Sigmoid colon (tissue), 6 donors: ENCODE measurements at regions not wholly inside any gene's neighbourhood (a gene's known extent, or its start where the extent isn't known, plus 50 kb on each side); places are given as distances from the start of the nearest gene placed in this dataset.

Experiments used
- DNase-seq: peaks from one replicate; pipeline ENCODE4 v3.0.0-alpha.2; 2019
- H3K27ac ChIP-seq, 4 donors: fragments of 200-600 bp; sonication (generic); one replicate each; pipeline ENCODE4 v1.5.1; 2016 to 2019; ENCODE audit warnings: mild to moderate bottlenecking in 1 of 4
- H3K27me3 ChIP-seq, 3 donors: fragments of 200-600 bp; sonication (generic); one replicate each; pipeline ENCODE4 v1.5.1; 2019; ENCODE audit warnings: mild to moderate bottlenecking in 1 of 3
- H3K36me3 ChIP-seq, 4 donors: fragments of 200-600 bp; sonication (generic); one replicate each; pipeline ENCODE4 v1.5.1; 2016 to 2019
- H3K4me1 ChIP-seq, 4 donors: fragments of 200-600 bp; sonication (generic); one replicate each; pipeline ENCODE4 v1.5.1; 2017 to 2019
- H3K4me3 ChIP-seq, 4 donors: fragments of 200-600 bp; sonication (generic); one replicate each; pipeline ENCODE4 v1.5.1; 2017 to 2019; ENCODE audit warnings: mild to moderate bottlenecking in 2 of 4, moderate library complexity in 1 of 4
- H3K9me3 ChIP-seq, 4 donors: fragments of 200-600 bp in 3 of 4; sonication (generic) in 3 of 4; one replicate each; pipeline versions ENCODE4 v1.5.1 to v1.6.1; 2013 to 2019
- EP300 ChIP-seq, 4 donors: sonication (generic); formaldehyde crosslinking; IDR thresholded peaks; one replicate each; pipeline ENCODE4 v1.6.1; 2017; ENCODE audit warnings: antibody characterized with exemption in 4 of 4
- POLR2A ChIP-seq, 2 donors: fragments of 450-650 bp; IDR thresholded peaks; one replicate each; pipeline ENCODE4 v1.6.1; 2016; ENCODE audit warnings: antibody characterized with exemption in 2 of 2, mild to moderate bottlenecking in 2 of 2, moderate library complexity in 2 of 2
- POLR2AphosphoS5 ChIP-seq, 4 donors: sonication (generic); formaldehyde crosslinking; IDR thresholded peaks; one replicate each; pipeline ENCODE4 v1.6.1; 2017; ENCODE audit warnings: antibody characterized with exemption in 4 of 4
- WGBS, 2 donors: extraction: QIAGEN DNeasy Blood & Tissue Kit; methylation state at CpG; one replicate each; pipeline ENCODE4 v1.1.7; 2013; 5-methylcytosine and 5-hydroxymethylcytosine counted together
- intact Hi-C: fragments of 100-400 bp; cut with DNase I; formaldehyde crosslinking; loops from one replicate; pipeline ENCODE4 v1.15.1; 2023
- TF ChIP-seq, protein P1 (sequence below), 4 experiments: fragments of 450-650 bp in 3 of 4; fragments of 200-600 bp in 1 of 4; IDR thresholded peaks; one replicate each; pipeline ENCODE4 v1.5.1; 2016 to 2019; ENCODE audit warnings: antibody characterized with exemption in 4 of 4, mild to moderate bottlenecking in 3 of 4, moderate library complexity in 2 of 4
- donor health status: healthy with polysubstance abuse.
- donor health status: healthy.

DNA sequence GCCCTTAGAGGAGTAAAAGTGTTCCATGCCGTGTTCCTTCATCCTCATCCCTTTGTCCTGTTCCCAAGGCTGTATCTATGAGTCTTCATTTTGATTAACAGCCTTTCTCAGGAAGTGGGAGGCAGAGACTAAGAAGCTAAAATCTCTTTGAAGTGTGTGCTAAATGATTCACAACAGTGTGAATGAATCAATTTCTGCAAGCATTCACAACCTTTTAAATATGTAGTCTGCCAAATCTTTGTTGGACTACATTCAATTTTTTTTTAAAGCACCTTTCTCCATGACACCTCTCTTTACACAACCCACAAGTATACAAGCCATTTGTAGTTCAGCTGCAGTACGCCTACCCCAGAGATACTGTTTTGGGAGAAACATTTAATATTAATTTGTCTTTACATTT is 408.6 kb upstream of the FANCL start:
- no peak for DNase-seq
- TF ChIP-seq POLR2AphosphoS5 (IDR thresholded peaks at IDR 0.05), result no peak
- TF ChIP-seq POLR2A (IDR thresholded peaks at IDR 0.05), result no peak
- TF ChIP-seq EP300 (IDR thresholded peaks at IDR 0.05), result no peak
- TF ChIP-seq, protein P1, sequence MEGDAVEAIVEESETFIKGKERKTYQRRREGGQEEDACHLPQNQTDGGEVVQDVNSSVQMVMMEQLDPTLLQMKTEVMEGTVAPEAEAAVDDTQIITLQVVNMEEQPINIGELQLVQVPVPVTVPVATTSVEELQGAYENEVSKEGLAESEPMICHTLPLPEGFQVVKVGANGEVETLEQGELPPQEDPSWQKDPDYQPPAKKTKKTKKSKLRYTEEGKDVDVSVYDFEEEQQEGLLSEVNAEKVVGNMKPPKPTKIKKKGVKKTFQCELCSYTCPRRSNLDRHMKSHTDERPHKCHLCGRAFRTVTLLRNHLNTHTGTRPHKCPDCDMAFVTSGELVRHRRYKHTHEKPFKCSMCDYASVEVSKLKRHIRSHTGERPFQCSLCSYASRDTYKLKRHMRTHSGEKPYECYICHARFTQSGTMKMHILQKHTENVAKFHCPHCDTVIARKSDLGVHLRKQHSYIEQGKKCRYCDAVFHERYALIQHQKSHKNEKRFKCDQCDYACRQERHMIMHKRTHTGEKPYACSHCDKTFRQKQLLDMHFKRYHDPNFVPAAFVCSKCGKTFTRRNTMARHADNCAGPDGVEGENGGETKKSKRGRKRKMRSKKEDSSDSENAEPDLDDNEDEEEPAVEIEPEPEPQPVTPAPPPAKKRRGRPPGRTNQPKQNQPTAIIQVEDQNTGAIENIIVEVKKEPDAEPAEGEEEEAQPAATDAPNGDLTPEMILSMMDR (IDR thresholded peaks at IDR 0.05), result no peak
- intact Hi-C loops, result no loop called here
- Histone ChIP-seq H3K4me1 (no peaks in the 10 kb centered on the region), H3K27me3 (no peaks in the 10 kb centered on the region), H3K4me3 (no peak overlapping the region), H3K9me3 (no peaks in the 10 kb centered on the region), H3K36me3 (no peaks in the 10 kb centered on the region), H3K27ac (no peak overlapping the region)
- WGBS, 2 donors, result 80 to 84% methylated on average over 2 of the region's 2 CpGs

DNA sequence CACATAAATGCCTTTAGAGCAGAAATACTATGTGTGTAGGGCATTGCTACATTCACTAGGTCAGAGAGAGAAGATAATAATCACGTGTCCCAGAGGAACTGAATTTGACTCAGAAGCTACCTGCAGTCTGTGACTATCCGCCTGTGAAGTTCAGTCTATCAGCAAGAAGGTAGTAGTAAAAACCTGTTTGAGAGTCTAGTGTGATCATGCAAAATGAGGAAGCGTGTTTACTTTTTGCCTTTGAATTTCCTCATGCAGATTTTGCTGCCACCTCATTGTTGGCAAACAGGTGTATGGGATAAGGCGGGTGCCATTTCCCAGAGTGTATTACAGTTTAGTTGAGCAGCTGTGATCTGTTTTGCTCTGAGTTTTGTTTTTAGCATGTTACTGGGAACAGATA is 403.9 kb upstream of the FANCL start:
- WGBS, 2 donors, result 16 to 47% methylated on average over 4 of the region's 4 CpGs
- Histone ChIP-seq H3K27ac (no peak overlapping the region), H3K27me3 (no peaks in the 10 kb centered on the region), H3K9me3 (no peaks in the 10 kb centered on the region), H3K36me3 (no peaks in the 10 kb centered on the region), H3K4me3 (no peak overlapping the region), H3K4me1 (no peaks in the 10 kb centered on the region)
- intact Hi-C loops, result no loop called here
- TF ChIP-seq POLR2AphosphoS5 (IDR thresholded peaks at IDR 0.05) (no peak), POLR2A (IDR thresholded peaks at IDR 0.05) (no peak), EP300 (IDR thresholded peaks at IDR 0.05) (no peak)
- TF ChIP-seq, protein P1 (IDR thresholded peaks at IDR 0.05), result no peak
- DNase-seq, result no peak

DNA sequence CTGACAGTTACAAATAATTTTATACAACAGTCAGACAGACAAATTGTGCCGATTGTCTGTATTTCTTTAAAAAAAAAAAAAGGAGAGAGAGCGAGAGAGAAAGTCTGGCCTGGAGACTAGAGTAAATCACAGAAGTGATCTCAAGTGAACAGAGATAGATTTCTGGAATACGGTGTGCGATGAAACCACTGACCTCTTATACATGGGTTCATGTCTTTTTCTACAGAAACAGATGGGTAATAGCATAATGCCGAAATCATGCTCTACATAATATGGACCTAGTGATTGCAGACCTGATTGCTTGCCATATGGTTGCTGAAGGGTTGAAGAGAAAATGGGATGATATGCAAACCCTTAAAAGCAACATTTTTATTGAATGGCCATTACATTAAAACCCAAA is 403.3 kb upstream of the FANCL start:
- no peak for TF ChIP-seq POLR2AphosphoS5 (IDR thresholded peaks at IDR 0.05)

DNA sequence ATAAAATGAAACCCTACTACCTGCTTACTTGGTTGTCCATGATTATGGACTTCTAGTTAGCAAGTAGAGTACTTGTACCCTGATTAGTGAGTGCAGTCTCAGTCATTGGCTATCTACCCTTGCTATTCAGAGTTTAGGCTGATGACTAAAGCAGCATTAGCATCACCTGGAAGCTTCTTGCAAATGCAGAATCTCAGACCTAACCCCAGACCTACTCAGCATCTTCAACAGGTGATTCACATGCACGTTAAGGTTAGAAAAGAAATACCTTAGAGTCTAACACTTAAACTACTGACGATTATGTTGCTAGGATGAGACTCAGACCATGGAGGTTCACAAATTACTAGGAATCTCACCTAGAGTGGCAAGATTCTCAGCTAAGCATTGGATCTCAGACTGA is 399.9 kb upstream of the FANCL start:
- H3K27ac ChIP-seq, result no peak overlapping the region
- WGBS, 2 donors, result 82 to 83% methylated on average over 2 of the region's 2 CpGs
- TF ChIP-seq, protein P1 (IDR thresholded peaks at IDR 0.05), result no peak
- TF ChIP-seq POLR2A (IDR thresholded peaks at IDR 0.05) (no peak), EP300 (IDR thresholded peaks at IDR 0.05) (no peak)
- no peaks in the 10 kb centered on the region for H3K4me1 ChIP-seq
- DNase-seq, result no peak
- no peaks in the 10 kb centered on the region for H3K36me3 ChIP-seq
- H3K9me3 ChIP-seq, result no peaks in the 10 kb centered on the region
- no peak overlapping the region for H3K4me3 ChIP-seq
- H3K27me3 ChIP-seq, result no peaks in the 10 kb centered on the region
- intact Hi-C loops, result no loop called here

More for the DNA sequence above, 403.3 kb upstream of the FANCL start:
- intact Hi-C loops, result no loop called here
- DNase-seq, result no peak
- Histone ChIP-seq H3K27me3 (no peaks in the 10 kb centered on the region), H3K36me3 (no peaks in the 10 kb centered on the region), H3K27ac (no peak overlapping the region), H3K4me3 (no peak overlapping the region), H3K4me1 (no peaks in the 10 kb centered on the region), H3K9me3 (no peaks in the 10 kb centered on the region)
- WGBS, 2 donors, result 82 to 85% methylated on average over 5 of the region's 5 CpGs

DNA sequence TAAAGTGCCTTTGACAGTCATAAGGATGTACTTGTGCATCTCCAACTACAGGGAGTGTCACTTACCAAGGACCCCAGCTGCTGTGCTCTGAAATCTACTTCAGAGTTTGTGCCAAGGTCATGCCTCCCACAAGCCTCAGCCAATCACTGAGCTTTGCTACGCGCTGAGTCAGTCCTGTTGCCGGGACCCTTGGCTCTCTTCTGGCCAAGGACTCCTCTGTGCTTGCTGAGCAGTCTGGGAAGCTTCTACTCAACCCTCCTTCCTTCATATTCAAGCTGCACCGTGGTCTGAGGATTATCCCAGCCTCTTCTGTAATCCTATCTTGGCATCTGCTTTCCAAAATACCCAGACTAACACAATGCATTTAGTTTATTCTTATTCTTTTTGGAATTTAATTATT is 398.9 kb upstream of the FANCL start:
- no peaks in the 10 kb centered on the region for H3K9me3 ChIP-seq
- WGBS, 2 donors, result 77 to 79% methylated on average over 4 of the region's 4 CpGs
- H3K27me3 ChIP-seq, result no peaks in the 10 kb centered on the region
- H3K27ac ChIP-seq, result no peak overlapping the region
- no peaks in the 10 kb centered on the region for H3K36me3 ChIP-seq
- TF ChIP-seq POLR2A (IDR thresholded peaks at IDR 0.05), result no peak
- TF ChIP-seq EP300 (IDR thresholded peaks at IDR 0.05), result no peak
- no peak for TF ChIP-seq POLR2AphosphoS5 (IDR thresholded peaks at IDR 0.05)
- TF ChIP-seq, protein P1 (IDR thresholded peaks at IDR 0.05), result no peak
- DNase-seq, result no peak
- no peak overlapping the region for H3K4me3 ChIP-seq
- no peaks in the 10 kb centered on the region for H3K4me1 ChIP-seq
- intact Hi-C loops, result no loop called here
